NCI-H128 (cell line): ENCODE measurements at regions not wholly inside any gene's neighbourhood (a gene's known extent, or its start where the extent isn't known, plus 50 kb on each side); places are given as distances from the start of the nearest gene placed in this dataset.
"Not testable (repeated sequence)": the region's sequence is repeated elsewhere in the genome, so short reads cannot be mapped to it uniquely, and the experiment has no call there.

Experiments used
- DNase-seq: peaks from one replicate; lab custom pipeline; 2025; ENCODE audit not compliant: unreplicated experiment; lab: John Stamatoyannopoulos, UW

GRCh38 chr18:38301621-38302020, 736.0 kb upstream of the CELF4 start:
- DNase-seq = no peak

GRCh38 chr18:38297910-38298309, 732.3 kb upstream of the CELF4 start:
- no peak for DNase-seq

- DNase-seq = no peak
Measured at GRCh38 chr18:38290229-38290628, 724.6 kb upstream of the CELF4 start.

DNA sequence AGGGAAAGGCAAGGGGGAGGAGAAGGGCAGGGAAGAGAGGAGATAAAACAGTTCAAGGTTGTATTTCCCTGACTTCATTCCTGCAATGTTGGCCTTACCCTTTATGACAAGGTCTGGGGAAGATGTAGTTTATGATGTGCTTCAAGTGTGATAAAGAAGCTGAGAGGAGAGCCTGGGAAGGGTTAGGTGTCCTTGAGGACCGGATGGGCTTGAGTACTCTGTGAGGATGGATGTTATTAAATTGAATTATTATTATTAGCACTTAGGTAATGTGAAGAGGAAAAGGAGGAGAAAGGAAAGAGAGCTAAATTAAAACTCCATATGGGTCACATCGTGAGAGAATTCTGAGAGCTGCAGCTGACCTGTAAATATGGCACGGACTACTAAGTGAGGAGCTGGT, 719.4 kb upstream of the CELF4 start:
- no peak for DNase-seq

DNA sequence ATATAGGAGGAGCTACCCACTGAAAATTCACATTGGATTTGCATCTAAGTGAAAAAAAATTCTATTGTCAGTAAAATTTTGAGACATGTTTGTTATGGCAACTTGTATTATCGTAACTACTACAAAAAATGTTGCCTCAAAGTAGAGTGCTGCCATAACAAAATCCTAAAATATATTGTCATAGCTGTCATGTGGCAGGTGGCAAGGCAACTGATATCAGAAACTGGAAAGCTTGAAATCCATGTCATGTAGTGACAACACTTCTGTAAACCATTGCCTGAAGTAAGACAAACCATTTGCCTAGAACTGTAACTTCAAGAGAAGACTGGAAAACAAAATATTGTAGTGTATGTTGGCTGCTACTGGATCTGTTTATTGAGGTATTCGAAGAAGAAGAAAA, 697.5 kb upstream of the CELF4 start:
- no peak for DNase-seq

GRCh38 chr18:38262661-38263060, 697.1 kb upstream of the CELF4 start:
- no peak for DNase-seq

GRCh38 chr18:38257661-38258060, 692.1 kb upstream of the CELF4 start:
- no peak for DNase-seq

DNA sequence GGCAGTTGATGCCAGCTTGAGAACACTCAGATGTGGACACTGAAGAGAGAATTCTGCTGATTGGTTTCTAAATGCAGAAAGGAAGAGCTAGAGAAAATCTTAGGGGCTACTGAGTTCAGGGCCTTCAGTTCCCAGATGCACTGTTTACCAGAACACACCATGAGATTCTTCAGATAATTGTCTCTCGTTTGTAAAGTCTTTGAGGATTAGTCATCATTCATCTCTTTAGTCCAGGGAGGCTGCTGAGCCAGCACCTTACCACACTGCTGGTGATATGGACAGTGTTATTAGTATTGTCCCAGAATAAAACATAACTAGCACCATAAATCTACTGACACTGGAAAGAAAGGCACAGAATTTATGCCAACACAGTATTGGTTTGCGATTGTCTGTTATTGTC, 690.8 kb upstream of the CELF4 start:
- DNase-seq = no peak

DNA sequence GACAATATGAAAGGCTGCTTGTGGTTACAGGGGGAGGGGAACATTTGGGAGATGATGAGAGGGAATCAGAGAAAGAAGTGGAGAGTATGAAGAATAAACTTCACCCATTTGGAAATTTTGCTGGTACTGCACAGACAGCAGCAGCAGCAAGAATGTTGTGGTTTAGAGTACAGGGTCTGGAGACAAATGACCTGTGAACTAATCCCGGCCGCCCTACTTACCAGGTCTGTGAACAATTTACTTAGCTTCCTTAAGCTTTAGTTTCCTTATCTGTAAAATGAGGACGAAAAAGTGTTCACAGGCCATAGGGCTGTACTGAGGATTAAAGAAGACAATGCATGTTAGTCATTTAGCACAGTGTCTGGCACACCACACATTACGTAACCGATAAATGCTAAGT, 685.4 kb upstream of the CELF4 start:
- no peak for DNase-seq

GRCh38 chr18:38244480-38244879, 678.9 kb upstream of the CELF4 start:
- no peak for DNase-seq

- DNase-seq = no peak
Measured at GRCh38 chr18:38243291-38243690, 677.7 kb upstream of the CELF4 start.

GRCh38 chr18:38241736-38242135, 676.1 kb upstream of the CELF4 start:
- no peak for DNase-seq

- DNase-seq = no peak
Measured at GRCh38 chr18:38241216-38241615, 675.6 kb upstream of the CELF4 start.

GRCh38 chr18:38239606-38240005, 674.0 kb upstream of the CELF4 start:
- no peak for DNase-seq

DNA sequence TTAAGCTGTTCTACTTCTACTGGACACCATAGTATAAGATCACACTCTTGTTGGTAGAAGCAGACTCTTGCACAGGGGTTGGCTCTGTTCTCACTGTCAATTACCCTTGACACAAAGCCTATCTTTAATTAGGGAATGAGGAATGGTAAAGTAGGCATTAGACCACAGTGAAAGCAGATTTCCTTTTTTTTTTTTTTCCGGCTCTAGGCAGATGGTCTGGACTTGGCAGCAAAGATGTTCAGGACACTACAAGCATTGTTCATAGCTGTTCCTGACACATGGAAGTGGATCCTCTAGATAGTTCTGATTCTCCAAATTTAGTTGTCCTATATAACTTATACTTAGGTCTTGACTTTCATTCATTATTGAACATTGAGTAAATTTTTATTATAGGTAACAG, 672.2 kb upstream of the CELF4 start:
- DNase-seq = no peak

DNA sequence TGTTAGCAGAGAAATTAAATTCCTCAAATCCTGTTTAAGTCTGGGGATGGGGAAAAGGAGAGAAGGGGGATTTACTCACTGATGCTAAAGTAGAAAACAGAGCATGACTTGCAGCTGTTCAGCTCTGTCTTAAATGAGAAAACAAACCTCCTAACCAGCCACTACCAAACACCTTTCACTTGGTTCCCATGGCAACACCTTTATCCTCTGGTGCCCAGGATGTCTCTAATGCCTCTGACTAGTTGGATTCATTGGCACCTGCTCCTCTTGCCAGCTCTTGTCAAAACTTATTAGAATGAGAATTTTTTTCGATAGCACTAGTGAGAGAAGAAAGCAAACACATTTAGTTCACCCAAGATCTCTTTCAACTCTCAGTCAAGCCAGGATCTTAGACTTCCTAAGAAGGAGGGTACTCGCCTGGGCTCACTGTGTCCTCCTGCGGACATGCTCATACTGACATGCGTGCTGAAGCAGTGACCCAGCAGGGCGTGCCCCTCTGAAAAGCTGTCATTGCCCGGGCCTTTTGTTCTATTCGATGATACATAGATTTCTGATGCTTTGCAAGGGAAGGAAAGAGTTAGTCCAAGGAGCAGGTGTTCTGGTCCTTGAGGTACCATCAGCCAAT, 656.0 kb upstream of the CELF4 start:
- peak; percentile 38 for DNase-seq

GRCh38 chr18:38198956-38199355, 633.4 kb upstream of the CELF4 start:
- DNase-seq = no peak

- DNase-seq = no peak
Measured at GRCh38 chr18:38198526-38198925, 632.9 kb upstream of the CELF4 start.

DNA sequence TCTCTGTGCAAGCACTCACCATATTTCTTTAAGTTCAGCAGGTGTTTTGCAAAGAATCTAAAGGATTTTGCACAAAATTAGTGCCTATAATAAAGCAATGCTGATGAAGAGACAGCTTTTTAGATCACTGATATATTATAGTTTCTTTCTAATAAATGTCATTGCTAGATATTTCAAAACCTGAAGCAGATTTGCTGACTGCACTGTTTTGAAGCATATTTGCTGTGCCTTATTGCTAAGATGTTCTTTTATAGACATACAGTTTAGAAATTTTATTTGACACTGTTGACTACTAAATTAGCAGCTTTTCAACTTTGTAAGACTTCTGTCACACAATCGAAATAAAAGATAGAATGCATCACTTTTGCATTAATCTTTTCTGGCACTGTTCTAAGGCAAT, 620.9 kb upstream of the CELF4 start:
- DNase-seq = no peak

DNA sequence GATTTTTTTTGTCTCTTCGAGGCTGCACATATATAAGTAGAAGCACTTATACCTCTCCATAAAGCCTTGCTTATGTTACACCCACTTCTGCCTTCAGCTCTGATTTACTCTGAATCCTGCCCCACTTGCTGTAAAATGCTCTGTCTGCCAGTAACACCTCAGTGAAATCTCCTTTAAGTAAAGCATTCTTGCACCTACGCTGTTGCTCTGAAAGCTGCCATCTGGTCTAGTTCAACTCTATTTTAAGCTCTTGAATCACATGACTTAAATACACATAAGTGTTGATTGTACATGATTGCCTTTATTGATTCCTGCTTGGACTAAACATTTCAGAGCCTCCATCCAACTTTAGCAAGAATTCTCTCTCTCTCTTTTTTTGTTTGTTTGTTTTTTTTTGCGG, 609.0 kb upstream of the CELF4 start:
- DNase-seq = peak; percentile 33

DNA sequence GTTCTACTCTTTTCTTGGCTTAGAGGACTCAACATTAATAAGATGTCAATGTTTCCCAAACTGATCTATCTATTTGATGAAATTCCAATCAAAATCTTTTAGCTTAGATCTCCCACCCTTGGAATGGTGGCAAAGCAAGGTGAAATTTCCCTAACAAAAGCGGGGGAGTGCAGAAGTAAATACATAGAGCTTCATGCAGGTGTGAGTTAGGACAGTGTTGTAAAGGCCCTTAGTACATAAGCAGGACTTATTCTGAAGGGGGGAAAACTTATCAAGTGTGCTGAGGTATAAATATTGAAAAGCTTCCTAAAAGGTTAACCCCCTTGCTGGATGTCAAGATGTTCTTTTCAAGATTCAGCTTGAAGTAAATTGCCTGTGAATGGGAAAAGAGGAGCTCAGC, 608.6 kb upstream of the CELF4 start:
- no peak for DNase-seq

DNA sequence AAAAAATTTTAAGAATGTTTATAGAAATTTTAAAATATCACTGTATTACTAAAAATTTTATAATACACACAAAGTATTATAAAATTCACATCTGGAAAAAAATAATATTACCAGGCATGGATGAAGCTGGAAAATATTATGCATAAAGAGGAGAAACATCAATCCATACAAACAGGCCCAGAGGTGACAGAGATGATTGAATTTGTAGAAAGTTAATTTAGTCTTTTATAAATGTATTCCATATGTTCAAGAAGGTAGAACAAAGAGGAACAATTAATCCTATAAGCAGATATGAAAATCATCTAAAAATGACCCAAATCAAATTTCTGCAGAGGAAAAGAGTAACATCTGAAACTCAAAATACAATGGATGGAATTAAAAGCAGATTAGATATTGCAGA, 605.2 kb upstream of the CELF4 start:
- DNase-seq = no peak

- DNase-seq = no peak
Measured at GRCh38 chr18:38167623-38168022, 602.0 kb upstream of the CELF4 start.

DNA sequence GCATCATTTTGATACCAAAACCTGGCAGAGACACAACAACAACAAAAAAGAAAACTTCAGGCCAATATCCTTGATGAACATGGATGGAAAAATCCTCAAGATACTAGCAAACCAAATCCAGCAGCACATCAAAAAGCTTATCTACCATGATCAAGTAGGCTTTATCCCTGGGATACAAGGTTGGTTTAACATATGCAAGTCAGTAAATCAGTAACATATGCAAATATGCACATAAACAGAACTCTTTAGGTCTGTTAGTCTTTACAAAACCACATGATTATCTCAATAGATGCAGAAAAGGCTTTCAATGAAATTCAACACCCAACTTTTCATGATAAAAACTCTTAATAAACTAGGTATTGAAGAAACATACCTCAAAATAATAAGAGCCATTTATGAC, 587.5 kb upstream of the CELF4 start:
- not testable (repeated sequence) for DNase-seq
